ENCODE measurements at regions not wholly inside any gene's neighbourhood (a gene's known extent, or its start where the extent isn't known, plus 50 kb on each side); places are given as distances from the start of the nearest gene placed in this dataset.
"Not testable (repeated sequence)": the region's sequence is repeated elsewhere in the genome, so short reads cannot be mapped to it uniquely, and the experiment has no call there.

GRCh38 chr5:57988813-57989212 lies 471.1 kb downstream of the PLK2 start:
- TF ChIP-seq CTCF (IDR thresholded peaks at IDR 0.05): no peak
- TF ChIP-seq ZFX (IDR thresholded peaks at IDR 0.05; ENCODE audit: borderline replicate concordance): no peak
- no peak overlapping the region for H3K27ac ChIP-seq

GRCh38 chr5:57987552-57987951 lies 472.3 kb downstream of the PLK2 start:
- TF ChIP-seq ZFX (IDR thresholded peaks at IDR 0.05; ENCODE audit: borderline replicate concordance) (no peak), CTCF (IDR thresholded peaks at IDR 0.05) (no peak)
- H3K27ac ChIP-seq: no peak overlapping the region

GRCh38 chr5:57986761-57987341 lies 473.0 kb downstream of the PLK2 start:
- no peak overlapping the region for H3K27ac ChIP-seq
- TF ChIP-seq CTCF (IDR thresholded peaks at IDR 0.05) (no peak), ZFX (IDR thresholded peaks at IDR 0.05; ENCODE audit: borderline replicate concordance) (no peak)

GRCh38 chr5:57983426-57983825 lies 476.5 kb downstream of the PLK2 start:
- TF ChIP-seq CTCF (IDR thresholded peaks at IDR 0.05): no peak
- TF ChIP-seq ZFX (IDR thresholded peaks at IDR 0.05; ENCODE audit: borderline replicate concordance): no peak
- H3K27ac ChIP-seq: no peak overlapping the region

GRCh38 chr5:57979671-57980070 lies 480.2 kb downstream of the PLK2 start:
- no peak for TF ChIP-seq ZFX (IDR thresholded peaks at IDR 0.05; ENCODE audit: borderline replicate concordance)
- TF ChIP-seq CTCF (IDR thresholded peaks at IDR 0.05): no peak
- H3K27ac ChIP-seq: no peak overlapping the region

GRCh38 chr5:57976506-57976905 lies 483.4 kb downstream of the PLK2 start:
- no peak for TF ChIP-seq CTCF (IDR thresholded peaks at IDR 0.05)
- TF ChIP-seq ZFX (IDR thresholded peaks at IDR 0.05; ENCODE audit: borderline replicate concordance): no peak

GRCh38 chr5:57972099-57972498 lies 487.8 kb downstream of the PLK2 start:
- not testable (repeated sequence) for H3K27ac ChIP-seq

More at GRCh38 chr5:57976506-57976905, 483.4 kb downstream of the PLK2 start:
- no peak overlapping the region for H3K27ac ChIP-seq

GRCh38 chr5:57960569-57960968 lies 478.0 kb upstream of the ACTBL2 start:
- H3K27ac ChIP-seq: no peak overlapping the region
- TF ChIP-seq ZFX (IDR thresholded peaks at IDR 0.05; ENCODE audit: borderline replicate concordance): no peak

Data from 22Rv1 (cell line).